ENCODE measurements at regions not wholly inside any gene's neighbourhood (a gene's known extent, or its start where the extent isn't known, plus 50 kb on each side); places are given as distances from the start of the nearest gene placed in this dataset.

DNA sequence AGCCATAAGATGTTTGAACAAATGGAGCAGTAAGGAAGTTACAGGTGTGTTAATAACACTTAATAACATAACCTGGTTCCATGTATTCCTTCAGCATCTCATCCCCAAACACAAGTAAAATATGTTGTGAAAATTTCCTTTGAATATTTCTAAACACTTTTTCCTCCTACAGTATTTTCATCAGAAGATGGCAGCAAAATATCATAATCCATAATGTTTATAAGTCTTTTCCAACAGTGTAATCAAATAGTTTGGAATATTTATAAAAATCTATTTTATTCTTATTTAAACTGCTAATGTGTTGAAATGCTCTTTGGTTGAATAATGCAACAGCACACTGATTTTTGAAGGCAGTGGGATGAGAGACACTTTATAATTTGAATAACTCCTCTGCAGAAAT lies 1020.5 kb downstream of the OTOL1 start:
- H3K79me2 ChIP-seq (ENCODE audit: low read length) = no peaks in the 10 kb centered on the region
- no peak overlapping the region for H3K9ac ChIP-seq (ENCODE audit: low read length)
- ATAC-seq (no peak), DNase-seq (peak; percentile 14)
- no peaks in the 10 kb centered on the region for H3K4me1 ChIP-seq (ENCODE audit: insufficient read depth, low read length)
- no peaks in the 10 kb centered on the region for H4K20me1 ChIP-seq (ENCODE audit: low read length)
- H3K27me3 ChIP-seq (ENCODE audit: low read length) = no peaks in the 10 kb centered on the region
- TF ChIP-seq EZH2 (IDR thresholded peaks at IDR 0.05; ENCODE audit: low read length, unreplicated experiment) (no peak), CTCF (conservative IDR thresholded peaks at IDR 0.05; ENCODE audit: low read depth, low read length) (peak; percentile 28; the same call in 1 of the 2 replicates)
- H3K4me3 ChIP-seq (ENCODE audit: low read length) = no peak overlapping the region
- H3K4me2 ChIP-seq (ENCODE audit: low read length) = no peak overlapping the region
- no peak overlapping the region for H2AFZ ChIP-seq (ENCODE audit: low read length)
- no TSS peak for BruUV-seq (replicated peaks)
- no peak overlapping the region for H3K27ac ChIP-seq (ENCODE audit: low read length)
- H3K36me3 ChIP-seq (ENCODE audit: low read depth, low read length) = no peaks in the 10 kb centered on the region
- CTCF ChIA-PET = no interaction called here
- no peaks in the 10 kb centered on the region for H3K9me2 ChIP-seq (replicated peaks; ENCODE audit: low read length)
- intact Hi-C loops (cut with micrococcal nuclease) = loop anchor here (1.0 kb wide), 1 partner anchor 526 kb away; no protein-coding TSS in a partner anchor
- no peaks in the 10 kb centered on the region for H3F3A ChIP-seq (ENCODE audit: low read length, unreplicated experiment)
- no peaks in the 10 kb centered on the region for H3K9me3 ChIP-seq (ENCODE audit: low read length)
- POLR2A ChIA-PET (ENCODE audit: unreplicated experiment) = no interaction called here

DNA sequence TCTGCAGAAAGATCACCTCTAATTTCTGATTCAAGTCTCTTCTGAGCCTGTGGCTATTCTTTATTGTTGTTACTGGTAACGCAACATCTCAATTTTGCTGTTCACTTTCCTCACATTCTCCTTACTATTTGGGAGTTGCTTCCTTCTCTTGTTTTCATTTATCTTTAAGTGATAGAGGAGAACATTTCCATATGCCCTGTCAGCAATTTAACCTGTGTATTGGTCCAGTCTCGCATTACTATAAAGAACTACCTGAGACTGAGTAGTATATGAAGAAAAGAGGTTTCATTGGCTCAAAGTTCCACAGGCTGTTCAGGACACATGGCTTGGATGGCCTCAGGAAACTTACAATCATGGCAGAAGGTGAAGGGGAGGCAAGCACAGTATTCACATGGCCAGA lies 1025.1 kb downstream of the OTOL1 start:
- ATAC-seq (no peak), DNase-seq (no peak)
- ChIA-PET POLR2A (ENCODE audit: unreplicated experiment) (no interaction called here), CTCF (no interaction called here)
- Histone ChIP-seq H3K4me1 (ENCODE audit: insufficient read depth, low read length) (no peaks in the 10 kb centered on the region), H3K9ac (ENCODE audit: low read length) (no peak overlapping the region), H3K9me3 (ENCODE audit: low read length) (no peaks in the 10 kb centered on the region), H3K27ac (ENCODE audit: low read length) (no peak overlapping the region), H3K9me2 (replicated peaks; ENCODE audit: low read length) (no peaks in the 10 kb centered on the region), H3K4me3 (ENCODE audit: low read length) (no peak overlapping the region), H3F3A (ENCODE audit: low read length, unreplicated experiment) (no peaks in the 10 kb centered on the region), H3K27me3 (ENCODE audit: low read length) (no peaks in the 10 kb centered on the region), H2AFZ (ENCODE audit: low read length) (no peak overlapping the region), H3K4me2 (ENCODE audit: low read length) (no peak overlapping the region), H4K20me1 (ENCODE audit: low read length) (no peaks in the 10 kb centered on the region), H3K36me3 (ENCODE audit: low read depth, low read length) (no peaks in the 10 kb centered on the region), H3K79me2 (ENCODE audit: low read length) (no peaks in the 10 kb centered on the region)
- intact Hi-C loops (cut with micrococcal nuclease) = loop anchor here (2.0 kb wide), 1 partner anchor 279 kb away; no protein-coding TSS in a partner anchor
- TF ChIP-seq CTCF (conservative IDR thresholded peaks at IDR 0.05; ENCODE audit: low read depth, low read length) (no peak), EZH2 (IDR thresholded peaks at IDR 0.05; ENCODE audit: low read length, unreplicated experiment) (no peak), EZH2phosphoT487 (IDR thresholded peaks at IDR 0.05; ENCODE audit: borderline replicate concordance, low read length) (no peak)
- no TSS peak for BruUV-seq (replicated peaks)

- TF ChIP-seq CTCF (conservative IDR thresholded peaks at IDR 0.05; ENCODE audit: low read depth, low read length) = no peak
- no peak for TF ChIP-seq EZH2 (IDR thresholded peaks at IDR 0.05; ENCODE audit: low read length, unreplicated experiment)
- no peak for TF ChIP-seq EZH2phosphoT487 (IDR thresholded peaks at IDR 0.05; ENCODE audit: borderline replicate concordance, low read length)
- no peaks in the 10 kb centered on the region for H3K79me2 ChIP-seq (ENCODE audit: low read length)
- H3K27me3 ChIP-seq (ENCODE audit: low read length) = no peaks in the 10 kb centered on the region
- no peak overlapping the region for H3K9ac ChIP-seq (ENCODE audit: low read length)
- no peak for DNase-seq
- no peaks in the 10 kb centered on the region for H4K20me1 ChIP-seq (ENCODE audit: low read length)
- CTCF ChIA-PET = no interaction called here
- H3F3A ChIP-seq (ENCODE audit: low read length, unreplicated experiment) = no peaks in the 10 kb centered on the region
- H3K4me3 ChIP-seq (ENCODE audit: low read length) = no peak overlapping the region
- BruUV-seq (replicated peaks) = no TSS peak
- no peaks in the 10 kb centered on the region for H3K9me2 ChIP-seq (replicated peaks; ENCODE audit: low read length)
- H3K9me3 ChIP-seq (ENCODE audit: low read length) = no peaks in the 10 kb centered on the region
- POLR2A ChIA-PET (ENCODE audit: unreplicated experiment) = no interaction called here
- H2AFZ ChIP-seq (ENCODE audit: low read length) = no peak overlapping the region
- intact Hi-C loops (cut with micrococcal nuclease) = no loop called here
- no peaks in the 10 kb centered on the region for H3K36me3 ChIP-seq (ENCODE audit: low read depth, low read length)
- ATAC-seq = no peak
- H3K4me1 ChIP-seq (ENCODE audit: insufficient read depth, low read length) = no peaks in the 10 kb centered on the region
- H3K4me2 ChIP-seq (ENCODE audit: low read length) = no peak overlapping the region
- H3K27ac ChIP-seq (ENCODE audit: low read length) = no peak overlapping the region
Measured at GRCh38 chr3:162525066-162525742, 1028.6 kb downstream of the OTOL1 start.
